NCI-H187 treated with DMSO at 0.1 percent for 48 hours (cell line): ENCODE measurements at regions not wholly inside any gene's neighbourhood (a gene's known extent, or its start where the extent isn't known, plus 50 kb on each side); places are given as distances from the start of the nearest gene placed in this dataset.

Experiments
- DNase-seq: peaks from one replicate; lab custom pipeline; 2025; lab: John Stamatoyannopoulos, UW

DNA sequence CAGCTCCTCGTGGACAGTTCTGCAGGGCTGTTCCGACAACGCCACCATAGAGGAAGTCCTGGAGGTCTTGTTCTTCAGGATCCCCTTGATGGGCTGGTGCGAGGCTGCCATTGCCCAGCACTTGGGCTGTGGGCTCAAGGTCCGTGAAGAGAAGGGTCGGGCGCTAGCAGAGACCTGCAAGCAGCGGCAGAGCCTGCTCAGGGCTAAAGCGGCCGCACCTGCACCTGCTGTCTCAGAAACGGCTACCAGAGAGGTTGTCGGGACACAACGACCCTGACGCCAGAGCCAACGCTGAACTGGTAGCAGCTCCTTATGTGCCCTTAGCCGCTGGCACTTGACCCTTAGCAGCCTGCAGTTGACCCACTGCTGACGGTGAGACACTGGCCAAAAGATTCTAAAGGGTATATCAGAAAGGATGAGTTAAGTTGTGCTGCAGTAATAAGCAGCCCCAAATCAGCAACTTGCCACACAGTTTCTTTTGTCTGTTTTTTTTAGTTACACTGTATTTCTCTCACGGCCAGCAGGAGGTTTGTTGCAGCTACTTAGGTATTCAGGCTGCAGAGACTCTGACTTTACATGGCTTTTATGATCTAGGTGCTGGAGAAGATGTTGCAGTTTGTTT is 55.5 kb upstream of the ST6GAL2 start:
- DNase-seq = no peak

DNA sequence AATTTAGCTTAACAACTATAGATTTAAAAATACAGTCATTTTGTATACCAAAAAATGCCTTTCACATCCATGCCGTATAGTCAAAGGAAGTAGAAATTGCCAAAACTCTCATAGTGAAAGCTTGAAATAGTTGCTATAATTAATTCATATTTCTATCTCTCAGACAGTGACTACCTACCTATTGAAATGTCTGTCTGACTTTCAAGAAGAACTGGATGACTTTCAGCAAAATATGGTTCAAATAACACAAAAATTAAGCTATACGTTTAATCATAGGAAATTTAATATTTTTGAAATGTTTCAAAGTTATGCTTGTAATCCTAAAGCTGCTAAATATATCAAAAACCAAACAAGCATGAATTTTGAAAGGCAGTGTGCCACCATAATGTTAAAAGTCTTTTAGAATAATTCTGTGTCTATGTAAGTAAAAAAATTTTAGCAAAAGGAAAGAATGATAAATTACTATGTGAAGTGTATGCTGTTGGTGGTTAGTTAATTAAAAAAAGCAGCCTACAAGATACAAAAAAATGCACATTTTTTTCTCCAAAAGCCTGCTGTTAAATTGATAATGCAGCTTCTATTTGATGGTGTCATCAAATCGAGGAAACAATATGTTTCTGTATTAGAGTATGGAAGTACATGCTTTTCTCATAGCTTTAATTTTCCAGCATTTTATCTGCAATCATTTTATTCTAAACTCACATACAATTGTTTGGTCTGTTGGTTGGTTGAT is 57.7 kb upstream of the ST6GAL2 start:
- DNase-seq = no peak

DNA sequence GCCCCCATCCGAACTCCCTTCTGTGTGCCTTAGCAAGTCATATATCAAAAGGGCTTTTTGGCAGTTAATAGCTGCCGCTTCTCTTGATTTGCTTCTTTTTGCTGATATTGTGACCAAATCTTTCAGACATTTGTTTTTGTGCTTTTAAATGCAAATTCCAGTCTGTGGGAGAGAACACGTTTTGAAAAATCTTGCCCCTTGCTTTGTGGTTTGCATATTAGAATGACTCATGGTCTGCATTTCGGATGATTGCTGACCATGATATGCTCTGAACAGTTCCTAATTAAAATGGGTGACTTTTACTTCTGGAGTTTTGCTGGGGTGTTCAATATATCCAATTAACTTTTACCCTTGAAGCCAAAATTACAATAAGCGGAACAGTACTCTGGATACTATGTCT is 58.2 kb upstream of the ST6GAL2 start:
- DNase-seq = no peak

DNA sequence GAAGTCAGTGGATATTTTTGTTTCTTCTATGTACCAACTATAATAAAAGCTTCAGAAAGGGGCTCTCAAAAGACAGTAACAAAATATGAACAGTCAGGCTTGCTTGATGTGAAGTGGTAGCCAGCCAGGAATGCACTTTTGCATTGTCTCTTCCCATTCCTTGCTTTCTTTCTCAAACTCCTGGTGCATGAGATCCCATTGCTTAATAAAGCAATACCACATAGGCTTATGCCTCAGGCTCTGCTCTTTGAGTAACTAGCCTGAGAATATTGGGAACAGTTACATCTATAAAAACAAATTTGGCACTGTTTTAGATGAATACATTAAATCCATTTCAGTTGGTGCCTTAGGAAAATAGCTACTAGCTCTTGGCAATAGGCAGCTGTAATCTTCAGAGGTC is 62.6 kb upstream of the ST6GAL2 start:
- DNase-seq = no peak

DNA sequence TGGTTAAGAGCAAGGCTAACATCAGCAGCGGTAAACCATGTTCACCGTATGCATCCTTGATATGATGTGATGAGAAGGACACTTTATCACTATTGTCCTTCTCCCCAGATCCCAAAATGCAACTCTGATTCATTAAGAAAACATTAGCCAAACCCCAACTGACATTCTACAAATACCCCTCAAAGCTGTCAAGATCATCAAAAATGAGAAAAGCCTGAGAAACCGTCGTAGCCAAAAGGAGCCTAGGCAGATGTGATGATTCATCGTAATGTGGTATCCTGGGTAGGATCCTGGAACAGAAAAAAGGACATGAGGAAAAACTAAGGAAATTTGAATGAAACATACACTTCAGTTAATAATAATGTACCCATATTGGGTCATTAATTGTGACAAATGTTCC is 67.3 kb upstream of the ST6GAL2 start:
- no peak for DNase-seq

DNA sequence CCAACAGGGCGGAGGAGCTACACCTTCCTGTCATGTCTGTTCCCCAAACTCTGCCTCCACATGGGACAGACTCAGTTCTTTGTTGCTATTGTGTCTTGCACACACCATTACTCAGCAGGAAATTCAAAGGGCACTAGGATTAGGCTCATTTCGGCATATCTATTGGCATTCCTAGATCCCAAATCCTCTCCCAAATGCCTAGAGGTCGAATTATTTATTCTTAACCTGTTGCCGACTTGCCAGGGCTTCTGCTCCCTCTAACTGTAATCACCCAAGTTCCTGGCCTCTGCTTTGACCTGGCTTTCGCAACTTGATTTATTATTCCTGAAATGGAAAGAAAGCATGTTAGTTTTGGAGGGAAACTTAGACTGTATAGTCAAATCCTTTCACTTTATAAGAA is 67.8 kb upstream of the ST6GAL2 start:
- DNase-seq = no peak

DNA sequence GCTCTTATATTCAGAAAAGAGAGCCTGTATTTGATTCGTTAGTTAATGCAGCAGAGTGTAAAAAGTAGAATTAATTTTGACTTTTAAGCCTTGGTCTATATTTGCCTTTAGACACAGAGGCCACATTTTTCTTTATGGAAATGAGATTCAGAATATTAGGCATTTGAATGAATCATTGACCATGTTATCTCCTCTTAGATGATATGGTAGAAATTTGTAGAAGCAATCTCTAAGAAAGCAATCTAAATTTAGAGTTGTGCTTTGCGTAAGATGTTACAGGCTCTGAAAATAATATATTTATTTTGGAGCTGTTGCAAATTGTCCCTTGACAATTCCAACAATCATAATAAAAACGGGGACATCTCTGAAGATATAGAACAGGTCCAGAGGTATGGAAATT is 68.3 kb upstream of the ST6GAL2 start:
- no peak for DNase-seq

DNA sequence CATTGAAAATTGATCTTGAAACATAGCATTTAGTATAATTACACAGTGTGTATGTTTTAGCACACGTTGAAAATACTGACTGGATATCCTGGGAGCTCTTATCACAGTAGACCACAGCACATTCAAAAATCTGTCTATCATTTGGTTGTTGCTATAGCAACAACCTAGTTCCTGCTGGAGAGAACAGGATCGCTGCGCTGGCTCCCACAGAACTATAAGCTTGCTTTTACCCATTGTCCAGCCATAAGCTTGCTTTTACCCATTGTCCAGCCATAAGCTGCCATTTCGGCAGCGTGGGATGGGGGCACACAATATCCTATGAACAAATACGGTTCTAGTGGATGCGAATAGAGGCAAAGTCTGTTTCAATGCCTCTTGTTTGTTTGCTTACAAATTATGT is 70.4 kb upstream of the ST6GAL2 start:
- no peak for DNase-seq

DNA sequence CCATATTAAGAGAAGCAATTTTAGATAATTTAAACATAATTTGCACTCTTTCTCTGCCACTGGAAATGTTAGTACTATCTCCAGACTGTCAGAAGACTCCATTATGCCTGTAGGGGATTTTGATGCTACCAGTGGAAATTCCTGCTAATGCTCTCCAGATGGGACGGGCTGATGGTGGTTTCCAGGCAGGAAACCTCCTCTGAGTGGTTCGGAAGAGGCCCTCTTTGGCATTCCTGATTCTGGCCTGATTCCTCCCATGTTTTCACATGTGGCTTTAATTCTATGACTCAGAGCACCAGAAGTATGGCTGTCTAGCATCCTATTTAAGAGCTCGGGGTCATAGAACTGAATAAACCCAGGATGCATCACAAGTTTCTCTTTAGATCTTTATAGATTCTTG is 70.9 kb upstream of the ST6GAL2 start:
- DNase-seq = no peak

DNA sequence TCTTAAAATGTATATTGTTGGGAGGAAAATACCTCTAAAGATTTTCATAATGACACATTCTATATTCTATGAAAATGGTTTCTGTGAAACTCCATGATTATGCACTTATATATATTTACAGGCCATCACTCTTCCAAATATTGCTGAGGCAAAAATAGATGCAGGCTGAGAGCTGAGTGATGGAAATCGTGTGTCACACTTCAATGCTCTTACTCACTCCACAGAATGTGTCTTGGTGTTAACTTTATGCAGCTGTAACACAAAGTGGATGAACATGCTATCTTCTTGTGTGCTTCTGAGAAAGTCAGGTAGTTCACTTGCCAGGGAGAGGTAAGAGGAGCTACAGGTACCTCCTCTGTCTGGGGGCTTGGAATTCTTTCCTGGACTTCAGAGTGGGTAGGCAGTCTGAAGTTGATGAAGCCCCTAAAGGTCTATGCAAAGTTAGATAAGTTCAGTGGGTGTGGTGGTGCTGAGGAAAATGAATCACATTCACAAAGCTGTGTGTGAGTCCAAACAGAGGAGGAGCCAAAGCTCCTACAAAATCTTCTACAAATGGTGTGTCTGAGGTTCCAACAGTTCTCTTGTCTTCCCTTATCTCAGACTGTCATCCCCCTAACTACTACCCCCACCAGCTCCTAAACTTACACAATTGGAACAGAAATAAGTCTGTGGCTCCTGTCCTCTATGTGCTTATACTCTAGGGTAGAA is 74.2 kb upstream of the ST6GAL2 start:
- DNase-seq = no peak

DNA sequence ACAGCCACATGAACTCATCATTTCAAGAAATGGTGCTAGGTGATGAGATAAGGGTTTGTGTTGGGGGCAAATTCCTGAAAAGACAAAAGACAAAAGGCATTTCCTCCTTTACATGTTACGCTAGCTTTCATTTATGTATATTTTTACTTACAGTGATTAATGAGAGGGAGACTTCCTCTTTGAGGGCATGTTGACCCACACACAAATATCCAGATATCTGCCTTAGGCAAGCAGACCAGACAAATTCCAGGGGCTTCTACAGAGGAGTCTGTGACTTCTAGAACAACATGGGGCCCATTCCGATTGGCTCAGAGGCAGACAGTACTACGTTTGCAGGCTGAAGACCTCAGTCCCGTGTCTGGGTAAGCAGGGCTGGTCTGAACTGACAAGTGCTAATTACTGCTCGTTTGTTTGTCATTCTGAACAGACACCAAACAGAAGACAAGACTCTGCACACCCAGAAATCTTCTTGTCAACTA is 74.8 kb upstream of the ST6GAL2 start:
- no peak for DNase-seq

DNA sequence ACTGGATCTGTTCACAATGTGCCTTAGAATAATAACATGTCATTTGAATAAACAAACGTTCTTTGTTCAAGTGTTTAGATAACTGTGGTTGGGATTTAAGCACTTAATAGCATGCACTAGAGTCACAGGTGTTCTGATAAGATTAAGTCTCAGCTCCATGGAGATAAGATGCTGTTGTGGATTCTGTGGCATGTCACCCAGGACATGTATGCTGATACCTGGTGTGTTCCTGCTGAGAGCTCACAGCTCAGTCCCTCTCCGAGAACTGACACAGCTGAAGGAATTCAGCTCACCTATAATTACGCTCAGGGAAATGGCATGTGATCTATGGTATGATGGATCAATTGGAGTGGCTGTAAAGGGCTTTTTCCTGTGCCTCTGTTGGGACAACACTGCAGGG is 75.4 kb upstream of the ST6GAL2 start:
- no peak for DNase-seq

DNA sequence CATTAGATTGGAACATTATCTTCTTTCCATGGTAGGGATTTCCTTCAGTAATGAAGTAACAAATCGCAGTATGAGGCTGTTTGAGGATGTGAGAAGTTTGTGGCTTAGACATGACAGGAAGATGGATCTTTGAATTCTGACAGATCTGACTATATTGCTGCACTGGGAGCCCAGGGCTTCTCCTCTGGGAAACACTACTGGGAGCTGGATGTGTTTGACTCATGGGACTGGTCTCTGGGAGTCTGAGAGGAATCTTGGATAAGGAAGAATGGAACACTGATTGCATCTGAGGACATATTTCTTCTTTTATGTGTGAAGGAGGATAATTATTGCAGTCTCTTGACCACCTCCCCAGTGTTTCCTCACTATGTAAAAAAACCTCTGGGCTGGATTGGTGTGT is 77.2 kb upstream of the ST6GAL2 start:
- DNase-seq = no peak

DNA sequence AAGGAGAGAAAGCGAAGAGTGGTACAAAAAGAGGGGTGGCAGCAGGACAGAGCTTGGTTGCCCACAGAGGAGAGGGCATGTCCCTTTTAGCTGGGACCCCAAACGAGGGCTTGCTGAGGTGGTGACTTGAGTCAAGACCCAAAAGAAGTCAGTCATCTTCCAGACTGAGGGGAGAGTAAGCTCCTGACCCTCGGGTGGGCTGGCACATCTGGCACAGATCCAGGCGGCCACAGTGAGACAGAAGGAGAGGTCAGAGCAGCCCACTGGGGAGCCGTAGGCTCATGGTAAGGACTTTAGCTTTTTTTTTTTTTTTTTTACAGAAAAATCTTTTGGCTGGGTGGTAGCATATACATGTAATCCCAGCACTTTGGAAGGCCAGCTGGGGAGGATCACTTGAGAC is 77.9 kb upstream of the ST6GAL2 start:
- no peak for DNase-seq

DNA sequence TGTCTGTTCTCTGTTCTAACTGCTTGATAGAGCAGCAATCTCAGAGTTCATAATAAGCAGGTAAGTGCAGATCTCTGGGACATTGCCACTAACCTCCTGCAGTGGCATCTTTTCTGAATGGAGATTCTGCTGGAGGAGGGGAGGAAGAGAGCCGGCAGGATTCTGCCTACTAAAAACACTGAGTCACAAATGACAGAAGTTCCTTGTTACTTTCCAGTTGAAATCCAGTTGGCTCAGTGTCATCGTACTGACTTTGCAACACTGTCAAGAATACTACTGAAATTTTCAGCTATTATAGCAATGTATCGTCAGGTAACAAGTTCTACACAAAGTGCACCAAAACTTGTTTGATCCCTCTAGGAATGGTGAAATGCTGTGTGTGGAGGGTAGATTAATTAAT is 79.6 kb upstream of the ST6GAL2 start:
- DNase-seq = no peak

DNA sequence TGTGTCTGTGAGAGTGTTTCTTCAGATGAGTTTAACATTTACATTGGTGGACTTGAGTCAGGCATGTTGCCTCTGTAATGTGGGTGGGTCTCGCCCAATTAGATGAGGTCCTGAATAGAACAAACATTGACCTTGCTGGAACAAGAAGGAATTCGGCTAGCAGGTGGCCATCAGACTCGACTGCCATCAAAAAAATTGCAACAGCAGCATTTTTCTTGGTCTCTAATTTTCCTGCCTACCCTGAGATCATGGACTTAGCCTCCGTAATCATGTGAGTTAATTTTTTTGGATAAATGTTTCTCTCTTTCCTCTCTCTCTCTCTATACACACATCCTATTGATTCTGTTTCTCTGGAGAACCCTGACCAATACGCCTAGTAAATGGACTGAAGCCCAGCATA is 83.8 kb upstream of the ST6GAL2 start:
- DNase-seq = no peak

DNA sequence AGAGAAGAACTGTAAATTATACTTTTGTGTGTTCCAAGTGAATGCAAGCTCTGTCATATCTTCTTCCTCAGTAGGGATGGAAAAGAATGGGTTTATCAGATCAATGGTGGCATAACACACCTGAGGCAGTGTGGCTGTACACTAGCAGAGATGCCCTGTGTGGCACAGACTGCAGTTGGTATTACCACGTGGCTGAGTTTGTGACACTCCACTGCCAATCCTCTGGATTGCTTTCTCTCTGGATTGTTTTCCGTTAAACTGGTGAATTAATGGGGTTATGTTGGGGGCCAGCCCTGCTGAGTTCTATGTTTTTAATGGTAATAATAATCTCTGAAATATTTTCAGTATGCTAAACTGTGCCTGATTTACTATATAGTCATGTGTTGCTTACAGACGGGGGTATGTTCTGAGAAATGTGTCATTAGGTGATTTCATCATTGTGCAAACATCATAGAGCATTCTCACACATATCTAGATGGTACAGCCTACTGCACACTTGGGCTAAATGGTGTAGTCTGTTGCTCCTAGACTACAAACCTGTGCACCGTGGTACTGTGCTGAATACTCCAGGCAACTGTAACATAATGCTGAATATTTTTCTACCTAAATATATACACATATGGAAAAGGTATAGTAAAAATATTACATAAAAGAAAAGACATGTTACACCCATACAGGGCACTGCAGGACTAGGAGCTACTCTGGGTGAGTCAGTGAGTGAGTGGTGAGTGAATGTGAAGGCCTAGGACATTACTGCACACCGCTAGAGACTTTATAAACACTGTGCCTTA is 84.7 kb upstream of the ST6GAL2 start:
- DNase-seq = no peak

DNA sequence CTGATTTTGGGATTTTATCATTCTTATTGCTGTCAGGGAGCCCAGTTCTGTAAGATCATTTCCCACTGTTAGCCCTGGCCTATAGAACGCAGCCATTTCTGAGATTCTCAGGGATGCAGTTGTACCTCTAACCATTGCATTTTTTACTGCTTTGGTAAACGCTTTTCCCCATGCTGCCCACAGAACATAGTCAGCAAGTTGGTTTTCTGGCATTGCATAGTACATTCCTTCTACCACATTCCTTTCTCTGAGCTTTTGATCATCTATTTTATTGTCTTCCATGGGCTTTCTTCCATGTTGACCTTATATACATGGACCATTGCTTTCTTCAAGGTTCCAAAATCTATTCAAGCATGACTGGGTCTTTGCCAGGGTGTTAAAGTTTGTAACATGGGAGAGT is 86.8 kb upstream of the ST6GAL2 start:
- DNase-seq = no peak

DNA sequence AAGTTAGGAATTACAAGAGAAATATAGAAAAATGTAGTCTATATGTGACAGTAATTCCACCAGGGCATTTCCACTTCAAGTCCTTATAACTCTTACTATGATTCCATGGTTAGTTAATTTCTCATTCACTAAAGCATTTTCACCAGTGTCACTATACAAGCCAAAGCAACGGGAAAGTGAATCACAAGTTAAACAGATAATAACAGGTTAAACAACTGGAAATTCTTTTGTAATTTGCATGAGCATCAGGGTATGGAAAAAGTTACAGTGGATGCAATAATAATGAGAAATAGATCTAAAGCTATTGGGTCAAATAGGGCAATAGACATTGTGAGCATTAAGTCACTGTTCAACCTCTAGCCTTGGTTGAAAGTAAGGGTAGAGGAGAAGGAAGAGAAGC is 88.9 kb upstream of the ST6GAL2 start:
- DNase-seq = no peak

DNA sequence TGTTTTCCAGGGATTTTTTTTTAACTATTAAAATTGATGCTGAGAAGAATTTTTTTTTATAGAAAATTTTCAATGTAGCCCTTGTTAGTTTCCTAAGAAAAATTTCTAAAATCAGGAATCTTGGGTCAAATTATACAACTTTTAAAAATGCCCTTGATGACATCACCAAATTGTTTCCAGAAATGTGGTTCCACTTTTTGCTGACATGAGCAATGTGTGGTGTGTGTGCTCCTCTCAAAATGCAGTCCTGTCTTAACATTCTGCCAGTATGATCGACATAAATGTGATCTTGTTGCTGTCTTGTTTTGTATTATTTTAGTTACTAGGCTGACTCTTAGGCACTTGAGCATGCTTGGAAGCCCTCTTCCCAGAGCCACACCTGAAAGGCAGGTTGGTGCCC is 89.7 kb upstream of the ST6GAL2 start:
- DNase-seq = no peak

DNA sequence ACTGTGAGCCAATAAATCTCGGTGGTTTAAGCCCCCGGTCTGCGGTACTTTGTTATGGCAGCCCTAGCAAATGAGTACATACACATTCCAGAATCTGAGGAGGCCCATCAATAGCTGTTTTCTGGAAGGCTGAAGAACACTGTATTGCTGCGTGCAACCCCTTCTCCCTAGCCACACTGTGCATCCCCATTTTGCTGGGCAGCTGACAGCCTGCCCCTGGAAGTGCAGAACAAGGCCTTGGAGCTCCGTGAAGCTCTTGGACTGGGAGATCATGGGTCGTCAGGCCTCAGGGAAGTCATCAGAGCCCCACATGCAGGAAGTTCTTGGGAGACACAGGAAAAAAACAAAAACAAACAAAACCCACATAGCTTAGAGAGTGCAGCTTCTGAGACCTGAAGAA is 90.6 kb upstream of the ST6GAL2 start:
- DNase-seq = no peak

DNA sequence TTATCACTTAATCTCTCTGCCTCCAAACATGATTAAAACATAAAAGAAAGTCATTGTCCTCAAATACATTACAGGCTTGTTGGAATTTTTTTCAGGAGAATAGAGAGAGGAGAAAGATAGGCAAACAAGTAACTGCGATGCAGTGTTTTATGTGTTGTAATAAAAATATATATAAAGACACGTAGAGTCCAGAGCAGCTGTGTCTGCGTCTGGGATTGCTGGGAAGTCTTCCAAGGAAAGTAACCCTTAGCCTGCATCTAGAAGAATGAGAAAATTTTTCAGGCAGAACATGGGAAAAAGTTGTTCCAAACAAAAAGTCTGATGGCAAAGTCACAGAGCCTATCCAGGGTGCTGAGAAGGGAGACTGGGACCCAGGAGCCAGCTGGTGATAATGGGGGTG is 91.8 kb upstream of the ST6GAL2 start:
- no peak for DNase-seq

DNA sequence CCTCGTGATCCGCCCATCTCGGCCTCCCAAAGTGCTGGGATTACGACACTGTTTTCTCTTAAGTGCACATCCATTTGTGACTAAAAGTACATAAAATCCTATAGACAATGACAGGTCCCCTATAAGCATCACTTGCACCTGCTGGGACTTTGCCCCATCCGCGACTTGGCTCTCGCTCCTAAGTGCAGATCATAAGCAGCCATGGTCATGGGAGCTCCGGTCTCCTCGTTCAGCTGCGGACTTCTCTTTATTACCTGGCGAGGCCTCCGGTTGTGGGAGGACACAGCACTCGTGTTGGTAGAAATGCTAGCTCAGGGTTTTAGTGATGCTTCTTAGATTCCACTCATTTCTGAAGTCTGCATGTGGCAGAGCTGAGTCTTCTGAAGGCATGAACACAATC is 92.7 kb upstream of the ST6GAL2 start:
- DNase-seq = no peak
